Colonic mucosa (tissue), 4 donors: ENCODE measurements at regions not wholly inside any gene's neighbourhood (a gene's known extent, or its start where the extent isn't known, plus 50 kb on each side); places are given as distances from the start of the nearest gene placed in this dataset.

Experiments used
- DNase-seq: peaks from one replicate; pipeline ENCODE4 v3.0.0-alpha.2; 2020
- H3K27ac ChIP-seq: fragments of 200-600 bp; one replicate; pipeline ENCODE4 v1.8.0; 2021
- H3K27me3 ChIP-seq: fragments of 200-600 bp; one replicate; pipeline ENCODE4 v1.8.0; 2021
- H3K36me3 ChIP-seq: fragments of 200-600 bp; one replicate; pipeline ENCODE4 v1.8.0; 2021
- H3K4me1 ChIP-seq: fragments of 200-600 bp; one replicate; pipeline ENCODE4 v1.8.0; 2021; ENCODE audit warnings: mild to moderate bottlenecking
- H3K4me3 ChIP-seq: fragments of 200-600 bp; one replicate; pipeline ENCODE4 v1.8.0; 2021
- H3K9ac ChIP-seq, 2 donors: one replicate each; pipeline ENCODE4 v1.7.0; 2013; ENCODE audit warnings: control low read depth in 2 of 2, low read depth in 2 of 2, low read length in 2 of 2
- H3K9me3 ChIP-seq: fragments of 200-600 bp; one replicate; pipeline ENCODE4 v1.8.0; 2021
- CTCF ChIP-seq: fragments of 200-600 bp; IDR thresholded peaks from one replicate; pipeline ENCODE4 v1.8.0; 2022; ENCODE audit warnings: antibody characterized with exemption, mild to moderate bottlenecking
- intact Hi-C: fragments of 100-400 bp; cut with DNase I; formaldehyde crosslinking; loops from one replicate; pipeline ENCODE4 v1.14.1; 2022
- donor health status: healthy.
- donor health status: DM: no; HTN: no; CAD: no.
- donor health status: DM: no; HTN: no; CAD: no.

GRCh38 chr11:116582571-116582970 is 190.2 kb downstream of the BUD13 start:
- Histone ChIP-seq H3K4me3 (no peak overlapping the region), H3K27me3 (peaks cover 33% of the 10 kb centered on the region), H3K36me3 (no peaks in the 10 kb centered on the region), H3K4me1 (no peaks in the 10 kb centered on the region), H3K9me3 (no peaks in the 10 kb centered on the region), H3K27ac (no peak overlapping the region), H3K9ac (no peak overlapping the region)
- no peak for DNase-seq
- no peak for TF ChIP-seq CTCF
- intact Hi-C loops, result no loop called here

GRCh38 chr11:116581349-116581748 is 191.4 kb downstream of the BUD13 start:
- no peak for DNase-seq
- no peak overlapping the region for H3K4me3 ChIP-seq
- intact Hi-C loops, result no loop called here
- no peaks in the 10 kb centered on the region for H3K4me1 ChIP-seq
- peaks cover 33% of the 10 kb centered on the region for H3K27me3 ChIP-seq
- no peak overlapping the region for H3K9ac ChIP-seq
- H3K36me3 ChIP-seq, result no peaks in the 10 kb centered on the region
- H3K9me3 ChIP-seq, result no peaks in the 10 kb centered on the region
- H3K27ac ChIP-seq, result no peak overlapping the region
- no peak for TF ChIP-seq CTCF

GRCh38 chr11:116580799-116581198 is 192.0 kb downstream of the BUD13 start:
- H3K9me3 ChIP-seq, result no peaks in the 10 kb centered on the region
- no peak overlapping the region for H3K27ac ChIP-seq
- H3K4me3 ChIP-seq, result no peak overlapping the region
- H3K27me3 ChIP-seq, result peaks cover 33% of the 10 kb centered on the region
- H3K9ac ChIP-seq, result no peak overlapping the region
- intact Hi-C loops, result no loop called here
- no peak for TF ChIP-seq CTCF
- no peak for DNase-seq
- H3K36me3 ChIP-seq, result no peaks in the 10 kb centered on the region
- no peaks in the 10 kb centered on the region for H3K4me1 ChIP-seq

GRCh38 chr11:116579857-116580727 is 192.7 kb downstream of the BUD13 start:
- DNase-seq, result no peak
- Histone ChIP-seq H3K4me3 (no peak overlapping the region), H3K4me1 (no peaks in the 10 kb centered on the region), H3K27ac (no peak overlapping the region), H3K36me3 (no peaks in the 10 kb centered on the region), H3K9me3 (no peaks in the 10 kb centered on the region), H3K9ac (no peak overlapping the region), H3K27me3 (peaks cover 33% of the 10 kb centered on the region)
- intact Hi-C loops, result no loop called here
- no peak for TF ChIP-seq CTCF

- intact Hi-C loops, result no loop called here
- Histone ChIP-seq H3K36me3 (no peaks in the 10 kb centered on the region), H3K9me3 (no peaks in the 10 kb centered on the region), H3K4me3 (no peak overlapping the region), H3K27me3 (peaks cover 33% of the 10 kb centered on the region), H3K27ac (no peak overlapping the region), H3K4me1 (no peaks in the 10 kb centered on the region), H3K9ac (no peak overlapping the region)
- DNase-seq, result no peak
- TF ChIP-seq CTCF, result no peak
These were observed 193.6 kb downstream of the BUD13 start for GRCh38 chr11:116579031-116579653.
